ENCODE measurements at regions not wholly inside any gene's neighbourhood (a gene's known extent, or its start where the extent isn't known, plus 50 kb on each side); places are given as distances from the start of the nearest gene placed in this dataset.

- ChIA-PET CTCF (no interaction called here), POLR2A (no interaction called here)
- no peak overlapping the region for H3K4me3 ChIP-seq (replicated peaks in 1 of 3; ENCODE audit: insufficient read depth in 1 of 3, low read depth in 1 of 3, low read length in 3 of 3)
- H3K36me3 ChIP-seq (ENCODE audit: control insufficient read depth in 2 of 2, extremely low read depth in 1 of 2, insufficient read depth in 2 of 2, low read length in 2 of 2): no peaks in the 10 kb centered on the region
- H4K20me1 ChIP-seq (replicated peaks; ENCODE audit: control insufficient read depth, extremely low read depth, insufficient read depth, low read length): no peaks in the 10 kb centered on the region
- DNase-seq (ENCODE audit: low read depth, low spot score): no peak
- no peak overlapping the region for H2AFZ ChIP-seq (ENCODE audit: low read depth, low read length)
- no TSS peak for BruUV-seq (replicated peaks)
- H3K4me1 ChIP-seq (ENCODE audit: control insufficient read depth, extremely low read depth, insufficient read depth, low read length): no peaks in the 10 kb centered on the region
- H3K9me3 ChIP-seq (replicated peaks; ENCODE audit: control insufficient read depth, insufficient read depth, low read length): peaks cover 6% of the 10 kb centered on the region
- TF ChIP-seq FOS (IDR thresholded peaks at IDR 0.05; ENCODE audit: borderline replicate concordance, insufficient read depth, low read length) (no peak), JUN (IDR thresholded peaks at IDR 0.05; ENCODE audit: borderline replicate concordance, insufficient read depth, insufficient read length, low read depth) (no peak), MYC (IDR thresholded peaks at IDR 0.05; ENCODE audit: low read depth, low read length) (no peak), GATA2 (IDR thresholded peaks at IDR 0.05; ENCODE audit: insufficient read depth, insufficient read length, low read depth, low read length) (no peak), EZH2 (IDR thresholded peaks at IDR 0.05; ENCODE audit: borderline replicate concordance, low read depth, low read length, severe bottlenecking) (no peak), POLR2A (IDR thresholded peaks at IDR 0.05; ENCODE audit: low read depth, low read length) (no peak), POLR2AphosphoS5 (IDR thresholded peaks at IDR 0.05; ENCODE audit: insufficient read depth, low read depth, low read length) (no peak)
- TF ChIP-seq, protein P1, sequence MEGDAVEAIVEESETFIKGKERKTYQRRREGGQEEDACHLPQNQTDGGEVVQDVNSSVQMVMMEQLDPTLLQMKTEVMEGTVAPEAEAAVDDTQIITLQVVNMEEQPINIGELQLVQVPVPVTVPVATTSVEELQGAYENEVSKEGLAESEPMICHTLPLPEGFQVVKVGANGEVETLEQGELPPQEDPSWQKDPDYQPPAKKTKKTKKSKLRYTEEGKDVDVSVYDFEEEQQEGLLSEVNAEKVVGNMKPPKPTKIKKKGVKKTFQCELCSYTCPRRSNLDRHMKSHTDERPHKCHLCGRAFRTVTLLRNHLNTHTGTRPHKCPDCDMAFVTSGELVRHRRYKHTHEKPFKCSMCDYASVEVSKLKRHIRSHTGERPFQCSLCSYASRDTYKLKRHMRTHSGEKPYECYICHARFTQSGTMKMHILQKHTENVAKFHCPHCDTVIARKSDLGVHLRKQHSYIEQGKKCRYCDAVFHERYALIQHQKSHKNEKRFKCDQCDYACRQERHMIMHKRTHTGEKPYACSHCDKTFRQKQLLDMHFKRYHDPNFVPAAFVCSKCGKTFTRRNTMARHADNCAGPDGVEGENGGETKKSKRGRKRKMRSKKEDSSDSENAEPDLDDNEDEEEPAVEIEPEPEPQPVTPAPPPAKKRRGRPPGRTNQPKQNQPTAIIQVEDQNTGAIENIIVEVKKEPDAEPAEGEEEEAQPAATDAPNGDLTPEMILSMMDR (IDR thresholded peaks at IDR 0.05; ENCODE audit: extremely low read depth in 1 of 2, insufficient read depth in 1 of 2, low read depth in 1 of 2, low read length in 2 of 2): no peak
- TF ChIP-seq, protein P2, sequence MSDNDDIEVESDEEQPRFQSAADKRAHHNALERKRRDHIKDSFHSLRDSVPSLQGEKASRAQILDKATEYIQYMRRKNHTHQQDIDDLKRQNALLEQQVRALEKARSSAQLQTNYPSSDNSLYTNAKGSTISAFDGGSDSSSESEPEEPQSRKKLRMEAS (IDR thresholded peaks at IDR 0.05; ENCODE audit: insufficient read depth, insufficient read length): no peak
- H3K9me1 ChIP-seq (replicated peaks; ENCODE audit: control insufficient read depth, extremely low read depth, insufficient read depth, low read length): no peaks in the 10 kb centered on the region
- no peak overlapping the region for H3K9ac ChIP-seq (replicated peaks; ENCODE audit: extremely low read depth, insufficient read depth, low read length)
- no peak overlapping the region for H3K4me2 ChIP-seq (ENCODE audit: insufficient read depth, low read length)
- no peak overlapping the region for H3K27ac ChIP-seq (ENCODE audit: insufficient read depth, low read depth, low read length)
- H3K27me3 ChIP-seq (ENCODE audit: control insufficient read depth in 2 of 2, insufficient read depth in 2 of 2, low read length in 2 of 2): no peaks in the 10 kb centered on the region
- no peak for FAIRE-seq
- intact Hi-C loops (cut with micrococcal nuclease): no loop called here
- H3K79me2 ChIP-seq (ENCODE audit: control insufficient read depth, insufficient read depth, low read length): no peaks in the 10 kb centered on the region
- dilution Hi-C loops (cut with MboI; ENCODE audit: extremely low pct_ligation_motif_present, low sequenced_read_pairs): no loop called here
Measured at GRCh38 chr11:127098684-127099083, 98.1 kb upstream of the KIRREL3 start.

All from endothelial cell of umbilical vein (primary cell).